ENCODE measurements at regions not wholly inside any gene's neighbourhood (a gene's known extent, or its start where the extent isn't known, plus 50 kb on each side); places are given as distances from the start of the nearest gene placed in this dataset.

- TF ChIP-seq RAD21 (IDR thresholded peaks at IDR 0.05; ENCODE audit: low read length): no peak
- no peak for TF ChIP-seq MEF2A (IDR thresholded peaks at IDR 0.05; ENCODE audit: borderline replicate concordance, low read depth)
- TF ChIP-seq YY1 (IDR thresholded peaks at IDR 0.05; ENCODE audit: low read depth): no peak
- TF ChIP-seq GABPA (IDR thresholded peaks at IDR 0.05; ENCODE audit: low read depth): no peak
- no peak for TF ChIP-seq REST (IDR thresholded peaks at IDR 0.05; ENCODE audit: low read depth, low read length)
- no peak for TF ChIP-seq TCF12 (IDR thresholded peaks at IDR 0.05)
- TF ChIP-seq MXI1 (IDR thresholded peaks at IDR 0.05; ENCODE audit: low read depth, low read length): no peak
- TF ChIP-seq, protein P1, sequence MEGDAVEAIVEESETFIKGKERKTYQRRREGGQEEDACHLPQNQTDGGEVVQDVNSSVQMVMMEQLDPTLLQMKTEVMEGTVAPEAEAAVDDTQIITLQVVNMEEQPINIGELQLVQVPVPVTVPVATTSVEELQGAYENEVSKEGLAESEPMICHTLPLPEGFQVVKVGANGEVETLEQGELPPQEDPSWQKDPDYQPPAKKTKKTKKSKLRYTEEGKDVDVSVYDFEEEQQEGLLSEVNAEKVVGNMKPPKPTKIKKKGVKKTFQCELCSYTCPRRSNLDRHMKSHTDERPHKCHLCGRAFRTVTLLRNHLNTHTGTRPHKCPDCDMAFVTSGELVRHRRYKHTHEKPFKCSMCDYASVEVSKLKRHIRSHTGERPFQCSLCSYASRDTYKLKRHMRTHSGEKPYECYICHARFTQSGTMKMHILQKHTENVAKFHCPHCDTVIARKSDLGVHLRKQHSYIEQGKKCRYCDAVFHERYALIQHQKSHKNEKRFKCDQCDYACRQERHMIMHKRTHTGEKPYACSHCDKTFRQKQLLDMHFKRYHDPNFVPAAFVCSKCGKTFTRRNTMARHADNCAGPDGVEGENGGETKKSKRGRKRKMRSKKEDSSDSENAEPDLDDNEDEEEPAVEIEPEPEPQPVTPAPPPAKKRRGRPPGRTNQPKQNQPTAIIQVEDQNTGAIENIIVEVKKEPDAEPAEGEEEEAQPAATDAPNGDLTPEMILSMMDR (IDR thresholded peaks at IDR 0.05): no peak
- Histone ChIP-seq H2AFZ (ENCODE audit: low read depth) (no peak overlapping the region), H3K4me2 (no peak overlapping the region), H3K9me2 (no peaks in the 10 kb centered on the region), H3F3A (replicated peaks; ENCODE audit: insufficient read depth) (no peaks in the 10 kb centered on the region), H3K9me3 (no peaks in the 10 kb centered on the region), H3K9ac (no peak overlapping the region), H3K4me1 (ENCODE audit: control insufficient read depth in 1 of 2, insufficient read depth in 2 of 2, low read depth in 1 of 2, low read length in 1 of 2) (peaks cover 0 to 2% of the 10 kb centered on the region in 2 experiments; a peak in 2 of 4 replicates), H3K79me2 (ENCODE audit: insufficient read depth) (no peaks in the 10 kb centered on the region), H3K4me3 (ENCODE audit: low read depth in 2 of 2, low read length in 1 of 2) (no peak overlapping the region), H3K27me3 (ENCODE audit: insufficient read depth) (no peaks in the 10 kb centered on the region), H4K20me1 (ENCODE audit: insufficient read depth) (no peaks in the 10 kb centered on the region), H3K27ac (ENCODE audit: low read depth in 2 of 2, low read length in 1 of 2) (no peak overlapping the region), H3K36me3 (replicated peaks in 1 of 2; ENCODE audit: control insufficient read depth in 1 of 2, insufficient read depth in 2 of 2, low read length in 1 of 2) (no peaks in the 10 kb centered on the region)
- 83% methylated on average over 7 of the region's 7 CpGs for WGBS (ENCODE audit: low lambda C conversion rate)
- POLR2A ChIA-PET: no interaction called here
- CTCF ChIA-PET: no interaction called here
- no peak for DNase-seq
Observed at GRCh38 chr4:100799761-100800539, 282.1 kb upstream of the EMCN start.

GRCh38 chr4:100797791-100798190 is 280.0 kb upstream of the EMCN start:
- whole genome bisulfite sequencing (ENCODE audit: low lambda C conversion rate): 95% methylated on average over 1 of the region's 1 CpG
- CTCF ChIA-PET: interaction anchor here (1.0 kb wide), 1 partner anchor 20 kb away, joined by 3 read pairs; no protein-coding TSS in a partner anchor
- H2AFZ ChIP-seq (ENCODE audit: low read depth): no peak overlapping the region

More at GRCh38 chr4:100797791-100798190, 280.0 kb upstream of the EMCN start:
- H3K27ac ChIP-seq (ENCODE audit: low read depth in 2 of 2, low read length in 1 of 2): no peak overlapping the region
- TF ChIP-seq RFX5 (IDR thresholded peaks at IDR 0.05; ENCODE audit: low read length) (no peak), TEAD4 (IDR thresholded peaks at IDR 0.05; ENCODE audit: borderline replicate concordance, insufficient read depth) (no peak)
- H3K9me3 ChIP-seq: no peaks in the 10 kb centered on the region
- DNase-seq: no peak
- H3K27me3 ChIP-seq (ENCODE audit: insufficient read depth): no peaks in the 10 kb centered on the region
- H3K4me2 ChIP-seq: no peak overlapping the region
- no peaks in the 10 kb centered on the region for H3F3A ChIP-seq (replicated peaks; ENCODE audit: insufficient read depth)
- H4K20me1 ChIP-seq (ENCODE audit: insufficient read depth): no peaks in the 10 kb centered on the region
- no peaks in the 10 kb centered on the region for H3K79me2 ChIP-seq (ENCODE audit: insufficient read depth)
- H3K36me3 ChIP-seq (replicated peaks in 1 of 2; ENCODE audit: control insufficient read depth in 1 of 2, insufficient read depth in 2 of 2, low read length in 1 of 2): no peaks in the 10 kb centered on the region
- no peaks in the 10 kb centered on the region; a peak in 1 of 4 replicates for H3K4me1 ChIP-seq (ENCODE audit: control insufficient read depth in 1 of 2, insufficient read depth in 2 of 2, low read depth in 1 of 2, low read length in 1 of 2)
- POLR2A ChIA-PET: no interaction called here
- no peak overlapping the region for H3K4me3 ChIP-seq (ENCODE audit: low read depth in 2 of 2, low read length in 1 of 2)
- H3K9ac ChIP-seq: no peak overlapping the region
- no peaks in the 10 kb centered on the region for H3K9me2 ChIP-seq

Measured in SK-N-SH (cell line).